ENCODE measurements at regions not wholly inside any gene's neighbourhood (a gene's known extent, or its start where the extent isn't known, plus 50 kb on each side); places are given as distances from the start of the nearest gene placed in this dataset.

- DNase-seq (ENCODE audit: extremely low spot score, unreplicated experiment): no peak
- peaks cover 18% of the 10 kb centered on the region for H3K4me1 Mint-ChIP-seq (ENCODE audit: unreplicated experiment)
- no peaks in the 10 kb centered on the region for H3K9me3 Mint-ChIP-seq (ENCODE audit: unreplicated experiment)
- TF ChIP-seq CTCF (IDR thresholded peaks at IDR 0.05): no peak
- no peak overlapping the region for H3K4me3 Mint-ChIP-seq (ENCODE audit: unreplicated experiment)
- peaks cover 28% of the 10 kb centered on the region for H3K27me3 Mint-ChIP-seq (ENCODE audit: unreplicated experiment)
- no peak overlapping the region for H3K27ac Mint-ChIP-seq (ENCODE audit: unreplicated experiment)
- H3K36me3 Mint-ChIP-seq (ENCODE audit: unreplicated experiment): no peaks in the 10 kb centered on the region
Observed at GRCh38 chr1:38577385-38577784, 282.2 kb downstream of the RRAGC start.

DNA sequence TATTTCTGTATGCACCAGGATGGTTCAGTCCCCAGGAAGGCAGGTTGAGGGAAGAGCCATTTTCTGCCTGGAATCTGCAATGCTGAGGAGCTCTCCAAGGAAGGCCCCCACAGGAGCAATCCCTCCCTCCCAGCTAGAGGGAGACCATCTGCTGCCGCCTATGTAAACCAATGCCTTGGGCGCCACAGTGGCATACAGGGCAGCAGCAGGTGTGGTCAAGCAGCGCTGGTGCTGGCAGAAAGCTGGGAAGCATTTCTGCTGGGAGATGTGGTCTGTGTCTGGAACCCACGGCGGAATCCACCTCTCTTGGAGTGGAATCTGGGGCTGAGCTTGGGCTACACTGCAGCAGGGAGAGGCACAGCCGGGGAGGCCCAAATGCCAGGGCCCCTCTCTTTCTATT is 283.3 kb downstream of the RRAGC start:
- TF ChIP-seq CTCF (IDR thresholded peaks at IDR 0.05): no peak
- H3K27me3 Mint-ChIP-seq (ENCODE audit: unreplicated experiment): peaks cover 36% of the 10 kb centered on the region
- H3K27ac Mint-ChIP-seq (ENCODE audit: unreplicated experiment): no peak overlapping the region
- H3K4me3 Mint-ChIP-seq (ENCODE audit: unreplicated experiment): no peak overlapping the region
- no peaks in the 10 kb centered on the region for H3K36me3 Mint-ChIP-seq (ENCODE audit: unreplicated experiment)
- peaks cover 12% of the 10 kb centered on the region for H3K4me1 Mint-ChIP-seq (ENCODE audit: unreplicated experiment)
- no peaks in the 10 kb centered on the region for H3K9me3 Mint-ChIP-seq (ENCODE audit: unreplicated experiment)
- DNase-seq (ENCODE audit: extremely low spot score, unreplicated experiment): no peak

DNA sequence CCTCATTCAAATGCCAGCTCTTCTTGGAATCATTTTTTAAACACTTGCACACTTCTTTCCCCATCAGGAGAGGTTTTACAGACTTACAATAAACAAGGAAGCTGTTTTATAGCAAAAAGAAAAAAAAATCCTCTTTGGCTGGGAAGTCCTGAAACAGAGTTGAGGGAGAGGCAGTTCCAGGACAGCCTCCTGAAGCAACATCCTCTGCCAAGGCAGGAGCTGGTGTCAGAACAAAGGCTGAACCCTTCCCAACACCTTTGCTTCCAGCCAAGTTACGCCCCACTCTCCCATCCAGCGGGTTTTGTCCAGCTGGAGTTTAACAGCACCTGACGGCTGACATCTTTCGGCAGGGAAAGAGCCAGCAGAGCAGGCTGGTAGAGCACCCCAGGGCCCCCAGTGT is 287.8 kb downstream of the RRAGC start:
- no peaks in the 10 kb centered on the region for H3K36me3 Mint-ChIP-seq (ENCODE audit: unreplicated experiment)

GRCh38 chr1:38570657-38570975 is 289.0 kb downstream of the RRAGC start:
- no peaks in the 10 kb centered on the region for H3K36me3 Mint-ChIP-seq (ENCODE audit: unreplicated experiment)
- H3K4me3 Mint-ChIP-seq (ENCODE audit: unreplicated experiment): no peak overlapping the region
- no peaks in the 10 kb centered on the region for H3K9me3 Mint-ChIP-seq (ENCODE audit: unreplicated experiment)
- peaks cover 32% of the 10 kb centered on the region for H3K27me3 Mint-ChIP-seq (ENCODE audit: unreplicated experiment)
- no peak for TF ChIP-seq CTCF (IDR thresholded peaks at IDR 0.05)
- no peaks in the 10 kb centered on the region for H3K4me1 Mint-ChIP-seq (ENCODE audit: unreplicated experiment)
- H3K27ac Mint-ChIP-seq (ENCODE audit: unreplicated experiment): no peak overlapping the region
- no peak for DNase-seq (ENCODE audit: extremely low spot score, unreplicated experiment)

More for the DNA sequence above, 287.8 kb downstream of the RRAGC start:
- no peak for DNase-seq (ENCODE audit: extremely low spot score, unreplicated experiment)
- Mint-ChIP-seq H3K27ac (ENCODE audit: unreplicated experiment) (no peak overlapping the region), H3K9me3 (ENCODE audit: unreplicated experiment) (no peaks in the 10 kb centered on the region), H3K4me1 (ENCODE audit: unreplicated experiment) (no peaks in the 10 kb centered on the region), H3K4me3 (ENCODE audit: unreplicated experiment) (no peak overlapping the region), H3K27me3 (ENCODE audit: unreplicated experiment) (peaks cover 32% of the 10 kb centered on the region)
- TF ChIP-seq CTCF (IDR thresholded peaks at IDR 0.05): no peak

GRCh38 chr1:38569932-38570656 is 289.5 kb downstream of the RRAGC start:
- H3K9me3 Mint-ChIP-seq (ENCODE audit: unreplicated experiment): no peaks in the 10 kb centered on the region
- peaks cover 32% of the 10 kb centered on the region for H3K27me3 Mint-ChIP-seq (ENCODE audit: unreplicated experiment)
- H3K27ac Mint-ChIP-seq (ENCODE audit: unreplicated experiment): no peak overlapping the region
- no peaks in the 10 kb centered on the region for H3K36me3 Mint-ChIP-seq (ENCODE audit: unreplicated experiment)
- no peak for DNase-seq (ENCODE audit: extremely low spot score, unreplicated experiment)
- no peak for TF ChIP-seq CTCF (IDR thresholded peaks at IDR 0.05)
- H3K4me1 Mint-ChIP-seq (ENCODE audit: unreplicated experiment): no peaks in the 10 kb centered on the region
- no peak overlapping the region for H3K4me3 Mint-ChIP-seq (ENCODE audit: unreplicated experiment)

Data from osteocyte (in vitro differentiated cells).